Inflammatory macrophage (primary cell): ENCODE measurements at regions not wholly inside any gene's neighbourhood (a gene's known extent, or its start where the extent isn't known, plus 50 kb on each side); places are given as distances from the start of the nearest gene placed in this dataset.

Experiments used
- DNase-seq, 2 donors: peaks; one replicate each; pipeline ENCODE4 v3.0.0-alpha.2; 2020 to 2022

- DNase-seq: no peak
Observed at GRCh38 chr5:103918668-103919367, 356.2 kb upstream of the NUDT12 start.

- no peak for DNase-seq
Observed at GRCh38 chr5:103915081-103915480, 352.5 kb upstream of the NUDT12 start.

GRCh38 chr5:103910786-103911185 is 348.2 kb upstream of the NUDT12 start:
- DNase-seq: no peak

- DNase-seq: no peak
Observed at GRCh38 chr5:103910011-103910410, 347.4 kb upstream of the NUDT12 start.

- DNase-seq: no peak
Observed at GRCh38 chr5:103909391-103909790, 346.8 kb upstream of the NUDT12 start.

- DNase-seq: no peak
Observed at GRCh38 chr5:103908336-103909080, 345.9 kb upstream of the NUDT12 start.

GRCh38 chr5:103907001-103907400 is 344.4 kb upstream of the NUDT12 start:
- DNase-seq: no peak

- DNase-seq: no peak
Observed at GRCh38 chr5:103904651-103905050, 342.1 kb upstream of the NUDT12 start.

- DNase-seq: no peak
Observed at GRCh38 chr5:103902893-103903292, 340.3 kb upstream of the NUDT12 start.

- DNase-seq: no peak
Observed at GRCh38 chr5:103901885-103902284, 339.3 kb upstream of the NUDT12 start.

- no peak for DNase-seq
Observed at GRCh38 chr5:103896593-103896992, 334.0 kb upstream of the NUDT12 start.

- no peak for DNase-seq
Observed at GRCh38 chr5:103895738-103896137, 333.1 kb upstream of the NUDT12 start.

GRCh38 chr5:103894882-103895281 is 332.3 kb upstream of the NUDT12 start:
- no peak for DNase-seq

- DNase-seq: no peak
Observed at GRCh38 chr5:103891151-103891550, 328.6 kb upstream of the NUDT12 start.

GRCh38 chr5:103890313-103890712 is 327.7 kb upstream of the NUDT12 start:
- no peak for DNase-seq

GRCh38 chr5:103889500-103890209 is 327.1 kb upstream of the NUDT12 start:
- DNase-seq: no peak

GRCh38 chr5:103886826-103887225 is 324.2 kb upstream of the NUDT12 start:
- no peak for DNase-seq

- no peak for DNase-seq
Observed at GRCh38 chr5:103883143-103883542, 320.6 kb upstream of the NUDT12 start.

GRCh38 chr5:103881560-103881959 is 319.0 kb upstream of the NUDT12 start:
- no peak for DNase-seq

GRCh38 chr5:103867857-103868598 is 305.4 kb upstream of the NUDT12 start:
- no peak for DNase-seq

- no peak for DNase-seq
Observed at GRCh38 chr5:103866169-103866568, 303.6 kb upstream of the NUDT12 start.

GRCh38 chr5:103862398-103862797 is 299.8 kb upstream of the NUDT12 start:
- DNase-seq: no peak

- no peak for DNase-seq
Observed at GRCh38 chr5:103860327-103860726, 297.7 kb upstream of the NUDT12 start.
